Rectal smooth muscle tissue (tissue), 1 donor: ENCODE measurements at regions not wholly inside any gene's neighbourhood (a gene's known extent, or its start where the extent isn't known, plus 50 kb on each side); places are given as distances from the start of the nearest gene placed in this dataset.
"Not testable (repeated sequence)": the region's sequence is repeated elsewhere in the genome, so short reads cannot be mapped to it uniquely, and the experiment has no call there.

Experiments
- H3K27ac ChIP-seq: one replicate; pipeline ENCODE4 v1.7.0; 2013; ENCODE audit warnings: low read depth, low read length, inconsistent platforms
- H3K27me3 ChIP-seq: one replicate; pipeline ENCODE4 v1.7.0; 2013; ENCODE audit warnings: low read length; ENCODE audit not compliant: control insufficient read depth, insufficient read depth
- H3K36me3 ChIP-seq: one replicate; pipeline ENCODE4 v1.7.0; 2013; ENCODE audit warnings: low read length; ENCODE audit not compliant: control insufficient read depth, insufficient read depth
- H3K4me1 ChIP-seq: one replicate; pipeline ENCODE4 v1.7.0; 2013; ENCODE audit warnings: low read length; ENCODE audit not compliant: control insufficient read depth, insufficient read depth
- H3K4me3 ChIP-seq: one replicate; pipeline ENCODE4 v1.7.0; 2013; ENCODE audit warnings: low read length
- H3K9ac ChIP-seq: one replicate; pipeline ENCODE4 v1.7.0; 2013; ENCODE audit warnings: low read length

DNA sequence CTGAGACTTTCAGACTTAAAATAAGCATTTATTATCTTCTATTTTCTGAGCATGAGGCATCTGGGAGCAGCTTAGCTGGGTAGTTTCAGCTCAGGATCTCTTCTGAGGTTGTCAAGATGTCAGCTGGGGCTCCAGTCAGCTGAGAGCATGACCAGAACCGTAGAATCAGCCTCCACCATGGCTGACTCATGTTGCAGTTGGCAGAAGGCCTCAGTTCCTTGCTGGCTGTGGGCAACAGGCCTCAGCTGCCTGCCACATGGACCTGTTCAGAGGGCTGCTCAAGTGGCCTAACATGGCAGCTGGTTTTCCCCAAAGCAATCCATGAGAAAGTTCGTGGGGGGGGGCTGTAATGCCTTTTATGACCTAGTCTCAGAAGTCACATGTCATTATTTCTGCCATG is 142.3 kb downstream of the LY86 start:
- Histone ChIP-seq H3K27me3 (no peaks in the 10 kb centered on the region), H3K36me3 (no peaks in the 10 kb centered on the region), H3K4me3 (no peak overlapping the region), H3K27ac (peak overlapping the region; percentile 1), H3K4me1 (no peaks in the 10 kb centered on the region), H3K9ac (no peak overlapping the region)

DNA sequence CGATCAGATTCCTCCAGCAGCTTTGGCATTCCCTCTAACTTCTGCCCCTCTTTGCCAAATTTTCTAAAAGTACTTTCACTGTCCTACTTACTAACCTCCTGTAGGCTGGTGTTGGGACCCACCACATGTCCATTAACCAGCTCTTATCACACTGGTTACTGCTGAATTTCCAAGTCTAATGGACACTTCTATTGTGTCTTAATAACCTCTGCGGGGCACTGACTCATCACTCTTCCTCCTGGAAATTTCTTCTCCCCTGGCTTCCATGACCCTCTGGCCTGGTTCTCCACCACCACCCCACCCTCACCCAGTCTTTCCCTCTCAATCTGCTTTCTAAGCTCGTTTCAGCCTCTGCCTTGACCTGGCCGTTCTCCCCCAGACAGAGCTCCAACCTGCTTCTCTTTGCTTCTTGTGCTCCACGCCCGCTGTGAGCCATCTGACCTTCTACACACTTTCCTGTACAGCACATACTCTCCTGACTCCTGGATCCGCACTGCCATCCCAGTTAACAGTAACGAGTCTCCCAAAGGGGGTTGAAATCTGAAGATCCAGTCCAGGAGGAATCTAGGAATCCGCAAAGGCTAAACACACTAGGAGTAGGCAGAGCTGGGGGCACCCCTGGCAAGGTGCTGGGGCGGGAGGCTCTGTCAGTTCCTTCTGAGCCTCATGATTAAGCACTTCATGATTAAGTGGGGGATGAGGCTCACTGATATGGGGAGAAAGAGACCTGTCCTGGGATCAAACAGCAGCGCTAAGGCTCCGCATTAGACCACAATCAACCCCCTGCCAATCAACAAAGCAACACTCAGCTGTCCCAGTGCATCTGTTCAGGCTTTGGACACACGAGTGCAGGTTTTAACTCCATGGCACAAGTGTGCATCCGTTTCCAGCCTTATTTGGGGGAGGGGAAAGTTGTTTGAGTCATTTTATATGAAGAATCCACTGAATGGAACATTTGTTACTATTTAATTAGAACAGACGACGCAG is 146.3 kb downstream of the LY86 start:
- Histone ChIP-seq H3K4me3 (no peak overlapping the region), H3K9ac (no peak overlapping the region), H3K4me1 (peaks cover 3% of the 10 kb centered on the region), H3K36me3 (no peaks in the 10 kb centered on the region), H3K27me3 (no peaks in the 10 kb centered on the region), H3K27ac (no peak overlapping the region)

DNA sequence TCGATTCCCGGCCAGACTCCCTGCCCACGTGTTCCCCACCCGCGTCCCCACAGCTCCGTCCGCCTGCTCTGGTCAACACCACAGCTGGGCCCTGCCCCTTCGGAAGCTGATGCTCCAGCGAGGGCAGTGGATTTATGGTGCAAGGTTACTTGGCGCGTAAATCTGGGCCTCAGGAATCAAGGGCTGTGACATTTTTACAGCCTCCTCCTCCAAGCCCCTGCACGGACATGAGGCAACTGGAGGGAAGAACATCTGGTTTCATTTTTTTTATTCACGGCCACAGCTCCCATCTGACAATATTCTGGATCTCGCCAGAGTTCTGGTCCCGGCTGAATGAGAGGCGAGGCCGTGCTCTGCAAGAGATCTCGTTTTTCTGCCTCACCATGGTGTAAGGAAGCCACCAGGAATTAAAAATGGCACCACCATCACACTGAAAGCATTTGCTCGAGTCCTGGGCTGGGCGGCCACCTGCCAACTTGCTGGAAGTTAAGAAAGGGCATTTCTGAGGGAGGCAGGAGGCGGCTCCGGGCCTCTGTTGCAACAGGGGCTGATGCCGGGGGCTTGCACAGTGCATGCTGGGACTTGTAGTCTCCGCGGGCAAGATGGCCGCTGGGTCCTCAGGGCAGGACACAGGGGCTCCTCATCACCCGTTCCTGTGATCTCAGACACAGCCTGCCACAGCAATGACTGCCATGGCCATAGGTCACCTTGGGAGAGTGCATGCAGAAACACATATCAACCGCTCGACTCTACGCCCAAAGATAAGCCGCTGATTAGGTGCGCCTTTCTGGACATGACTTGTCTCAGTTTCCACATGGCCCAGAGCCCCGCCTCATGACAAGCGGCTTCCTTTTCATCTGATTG is 148.5 kb downstream of the LY86 start:
- H3K9ac ChIP-seq, result no peak overlapping the region
- H3K36me3 ChIP-seq, result no peaks in the 10 kb centered on the region
- no peaks in the 10 kb centered on the region for H3K27me3 ChIP-seq
- H3K4me1 ChIP-seq, result peaks cover 3% of the 10 kb centered on the region
- peak overlapping the region; percentile 35 for H3K27ac ChIP-seq
- peak overlapping the region; percentile 51 for H3K4me3 ChIP-seq

DNA sequence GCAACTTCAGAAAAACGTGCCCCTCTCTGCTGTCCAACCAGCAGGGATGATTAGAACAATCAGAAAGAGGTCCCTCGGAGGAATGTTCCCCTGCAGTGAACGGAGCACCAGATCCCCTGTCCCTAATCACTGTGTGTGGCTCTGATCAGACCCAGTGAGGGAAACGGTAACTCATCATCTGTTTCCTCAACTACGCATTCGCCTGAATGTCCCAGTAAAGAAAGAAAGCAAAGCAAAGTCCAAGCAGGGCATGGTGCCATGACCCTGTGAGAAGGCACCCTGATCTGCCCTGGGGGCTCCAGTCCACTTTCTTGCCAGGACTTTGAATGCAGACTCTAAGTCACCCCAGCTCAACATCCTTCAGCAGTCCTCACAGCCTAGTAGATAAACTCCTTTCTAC is 149.2 kb downstream of the LY86 start:
- peaks cover 3% of the 10 kb centered on the region for H3K4me1 ChIP-seq
- H3K27me3 ChIP-seq, result no peaks in the 10 kb centered on the region
- H3K9ac ChIP-seq, result no peak overlapping the region
- H3K36me3 ChIP-seq, result no peaks in the 10 kb centered on the region
- H3K4me3 ChIP-seq, result peak overlapping the region; percentile 51
- peak overlapping the region; percentile 35 for H3K27ac ChIP-seq

DNA sequence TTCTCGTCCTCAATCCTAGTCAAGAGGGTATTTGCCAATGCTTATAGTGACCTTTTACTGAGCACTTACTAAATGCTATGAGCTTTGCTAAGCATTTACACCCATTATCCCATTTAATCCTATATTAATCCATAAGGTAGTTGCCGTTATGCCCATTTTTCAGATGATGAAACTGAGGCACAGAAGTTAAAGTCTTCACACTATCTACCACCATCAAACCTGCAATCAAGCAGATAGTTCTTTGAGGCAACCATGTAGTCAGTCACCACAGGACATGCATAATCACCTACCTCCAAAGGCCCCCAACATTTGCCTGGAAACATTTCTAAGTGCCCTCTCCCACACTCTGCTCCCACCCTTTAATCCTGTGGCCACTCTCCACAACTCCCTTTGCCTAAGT is 149.6 kb downstream of the LY86 start:
- Histone ChIP-seq H3K27me3 (no peaks in the 10 kb centered on the region), H3K9ac (no peak overlapping the region), H3K4me1 (peaks cover 3% of the 10 kb centered on the region), H3K4me3 (no peak overlapping the region), H3K36me3 (no peaks in the 10 kb centered on the region), H3K27ac (no peak overlapping the region)

DNA sequence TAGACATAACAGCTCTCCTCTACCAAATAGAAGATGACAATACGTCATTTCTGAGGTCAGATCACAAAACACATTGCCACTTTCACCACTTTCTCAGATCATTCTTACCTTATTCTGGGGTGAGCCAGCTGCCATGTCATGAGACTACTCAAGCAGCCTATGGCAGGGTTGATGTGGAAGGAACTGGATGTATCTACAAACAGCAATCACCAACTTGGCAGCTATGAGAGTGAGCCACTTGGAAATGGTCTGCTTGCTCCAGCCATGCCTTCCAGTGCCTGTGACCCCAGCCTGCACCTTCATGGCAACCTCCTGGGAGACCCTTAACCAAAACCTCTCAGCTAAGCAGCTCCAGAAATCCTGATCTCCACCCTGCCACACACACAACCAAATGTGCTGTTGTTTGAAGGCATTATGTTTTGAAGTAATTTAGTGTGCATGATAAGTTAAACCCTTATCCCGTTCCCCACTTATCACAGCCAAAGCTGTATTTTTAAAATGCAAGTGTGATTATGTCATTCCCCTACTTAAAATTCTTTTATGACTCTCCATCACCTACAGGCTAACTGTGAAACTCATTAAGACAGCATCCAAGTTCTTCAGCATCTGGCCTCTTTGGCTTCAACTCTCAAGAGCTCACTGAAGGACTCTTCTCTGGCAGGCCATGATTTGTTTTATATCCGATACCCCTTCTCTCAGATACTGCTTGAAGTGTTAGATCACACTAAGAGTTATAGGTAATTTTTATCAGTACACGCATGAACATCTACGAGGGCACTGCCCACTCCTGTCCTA is 150.6 kb downstream of the LY86 start:
- H3K27ac ChIP-seq, result no peak overlapping the region

DNA sequence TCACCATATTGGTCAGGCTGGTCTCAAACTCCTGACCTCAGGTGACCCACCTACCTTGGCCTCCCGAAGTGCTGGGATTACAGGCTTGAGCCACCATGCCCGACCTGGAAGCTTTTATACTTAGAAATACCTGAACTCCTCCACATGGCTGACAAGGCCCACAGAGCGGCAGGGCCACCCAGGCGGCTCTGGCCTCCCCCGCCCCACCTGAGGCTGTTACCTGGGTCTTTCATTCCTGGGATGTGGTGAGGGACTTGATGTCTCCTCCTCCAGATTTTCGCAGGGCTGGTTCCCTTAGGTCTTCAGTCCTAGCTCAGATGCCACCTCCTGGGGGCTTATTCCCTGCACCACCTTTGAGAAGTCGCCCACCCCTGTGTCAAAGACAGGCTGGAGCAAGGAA is 152.1 kb downstream of the LY86 start:
- H3K27me3 ChIP-seq, result no peaks in the 10 kb centered on the region
- no peaks in the 10 kb centered on the region for H3K36me3 ChIP-seq
- H3K9ac ChIP-seq, result no peak overlapping the region
- H3K4me3 ChIP-seq, result no peak overlapping the region
- H3K4me1 ChIP-seq, result peaks cover 3% of the 10 kb centered on the region
- no peak overlapping the region for H3K27ac ChIP-seq

More for the DNA sequence above, 150.6 kb downstream of the LY86 start:
- Histone ChIP-seq H3K27me3 (no peaks in the 10 kb centered on the region), H3K9ac (no peak overlapping the region), H3K36me3 (no peaks in the 10 kb centered on the region), H3K4me1 (peaks cover 3% of the 10 kb centered on the region), H3K4me3 (no peak overlapping the region)

DNA sequence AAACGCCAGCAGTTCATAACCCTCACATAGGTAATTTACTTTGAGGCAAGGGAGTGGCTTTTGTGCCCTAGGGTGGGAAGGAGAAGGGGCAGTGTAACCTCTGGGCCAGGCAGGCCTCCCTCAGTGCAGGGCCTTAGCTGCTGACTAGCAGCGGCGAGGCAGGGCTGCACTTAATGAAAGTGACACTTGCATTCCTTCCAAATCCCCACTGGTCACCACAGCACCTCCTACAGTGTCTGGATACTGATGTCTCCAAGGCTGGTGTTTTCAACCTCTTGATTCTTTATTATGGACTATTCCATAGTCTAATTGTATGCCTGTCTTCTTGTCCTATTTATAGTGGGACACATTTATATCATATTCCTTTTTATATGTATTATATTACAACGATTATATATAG is 152.7 kb downstream of the LY86 start:
- no peak overlapping the region for H3K4me3 ChIP-seq
- H3K9ac ChIP-seq, result no peak overlapping the region
- no peaks in the 10 kb centered on the region for H3K27me3 ChIP-seq
- no peak overlapping the region for H3K27ac ChIP-seq
- no peaks in the 10 kb centered on the region for H3K36me3 ChIP-seq
- peaks cover 3% of the 10 kb centered on the region for H3K4me1 ChIP-seq

DNA sequence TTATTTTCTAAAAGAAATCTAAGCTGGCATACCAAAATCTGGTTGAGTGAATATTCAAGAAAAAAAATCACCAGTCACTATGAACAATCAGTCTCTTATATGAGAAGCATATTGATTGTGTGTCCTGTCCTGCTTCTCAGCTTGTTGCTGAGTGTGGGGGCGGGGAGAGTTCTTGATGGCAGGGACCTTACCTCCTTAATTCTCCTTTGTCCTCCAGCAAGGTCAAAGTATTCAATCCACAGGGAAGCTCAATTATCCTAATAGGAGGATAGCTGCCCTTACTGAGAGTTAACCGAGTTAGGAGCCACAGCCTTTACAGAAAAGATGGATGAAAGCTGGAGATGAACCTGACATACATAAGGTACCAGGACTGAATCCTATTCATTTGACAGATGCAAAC is 154.0 kb downstream of the LY86 start:
- Histone ChIP-seq H3K4me1 (peaks cover under 1% of the 10 kb centered on the region), H3K4me3 (no peak overlapping the region), H3K9ac (no peak overlapping the region), H3K27ac (no peak overlapping the region), H3K27me3 (no peaks in the 10 kb centered on the region), H3K36me3 (no peaks in the 10 kb centered on the region)

DNA sequence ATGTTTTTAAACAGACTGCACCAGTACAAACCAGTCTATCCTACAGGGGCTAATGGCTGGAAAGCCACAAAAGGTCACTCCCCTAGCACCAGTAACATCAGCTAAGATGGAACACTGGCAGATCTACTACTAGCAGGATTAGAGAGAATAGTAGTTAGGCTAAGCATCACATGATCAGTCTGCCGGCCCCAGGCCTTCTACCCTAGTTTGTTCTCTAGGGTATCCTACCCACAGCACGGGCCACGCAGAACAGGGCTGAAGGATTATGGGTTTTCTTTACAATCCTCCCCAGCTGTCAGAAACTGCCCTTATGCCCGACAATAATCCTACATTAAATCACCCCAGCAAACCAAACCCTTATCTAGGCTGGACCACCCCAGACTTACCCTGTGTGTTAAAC is 156.0 kb downstream of the LY86 start:
- H3K36me3 ChIP-seq, result no peaks in the 10 kb centered on the region
- no peak overlapping the region for H3K9ac ChIP-seq
- H3K27ac ChIP-seq, result no peak overlapping the region
- no peaks in the 10 kb centered on the region for H3K27me3 ChIP-seq
- H3K4me1 ChIP-seq, result peaks cover 6% of the 10 kb centered on the region
- no peak overlapping the region for H3K4me3 ChIP-seq

DNA sequence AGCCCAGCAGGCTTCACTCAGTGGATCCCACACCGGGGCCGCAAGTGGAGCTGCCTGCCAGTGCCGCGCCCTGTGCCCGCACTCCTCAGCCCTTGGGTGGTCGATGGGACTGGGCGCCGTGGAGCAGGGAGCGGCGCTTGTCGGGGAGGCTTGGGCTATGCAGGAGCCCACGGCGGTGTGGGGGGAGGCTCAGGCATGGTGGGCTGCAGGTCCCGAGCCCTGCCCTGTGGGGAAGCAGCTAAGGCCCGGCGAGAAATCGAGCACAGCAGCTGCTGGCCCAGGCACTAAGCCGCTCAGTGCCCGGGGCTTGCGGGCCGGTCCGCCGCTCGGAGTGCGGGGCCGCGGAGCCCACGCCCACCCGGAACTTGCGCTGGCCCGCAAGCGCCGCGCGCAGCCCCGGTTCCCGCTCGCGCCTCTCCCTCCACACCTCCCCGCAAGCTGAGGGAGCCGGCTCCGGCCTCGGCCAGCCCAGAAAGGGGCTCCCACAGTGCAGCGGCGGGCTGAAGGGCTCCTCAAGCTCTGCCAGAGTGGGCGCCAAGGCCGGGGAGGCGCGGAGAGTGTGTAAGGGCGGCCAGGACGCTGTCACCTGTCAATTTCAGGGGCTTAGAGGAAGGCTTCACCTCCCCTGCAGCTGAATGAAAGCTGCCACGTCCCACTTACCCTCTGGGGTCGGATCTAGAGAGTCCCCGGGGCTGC is 157.3 kb downstream of the LY86 start:
- not testable (repeated sequence) for H3K27me3 ChIP-seq, H3K9ac ChIP-seq, H3K4me3 ChIP-seq, H3K36me3 ChIP-seq, H3K27ac ChIP-seq
- H3K4me1 ChIP-seq, result peaks cover 15% of the 10 kb centered on the region
